ENCODE measurements at regions not wholly inside any gene's neighbourhood (a gene's known extent, or its start where the extent isn't known, plus 50 kb on each side); places are given as distances from the start of the nearest gene placed in this dataset.
A peak's percentile ranks its signal among the peaks of the same experiment; 100 is the strongest.

DNA sequence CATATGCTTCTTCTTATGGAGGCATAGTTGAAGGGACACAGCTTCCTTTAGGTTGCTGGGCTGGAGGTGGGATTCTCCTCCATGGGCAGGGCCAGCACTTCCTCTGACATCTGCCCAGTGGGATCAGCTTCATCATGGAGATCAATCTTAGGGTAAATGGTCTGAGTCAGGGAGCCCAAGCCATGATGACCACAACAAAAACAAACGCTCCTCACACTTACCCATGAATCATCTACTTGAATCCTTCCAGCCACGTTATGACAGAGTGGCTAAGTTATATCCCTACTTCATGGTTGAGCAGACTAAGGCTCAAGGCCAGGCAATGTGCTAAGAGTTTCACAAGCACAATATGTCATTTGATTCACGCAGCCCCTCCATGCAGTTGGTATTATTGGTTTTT, 87.2 kb upstream of the NMNAT3 start:
- FAIRE-seq (no peak), DNase-seq (ENCODE audit: insufficient read length, low spot score) (no peak)
- no peak for TF ChIP-seq POLR2A (IDR thresholded peaks at IDR 0.05; ENCODE audit: low read depth, low read length)

DNA sequence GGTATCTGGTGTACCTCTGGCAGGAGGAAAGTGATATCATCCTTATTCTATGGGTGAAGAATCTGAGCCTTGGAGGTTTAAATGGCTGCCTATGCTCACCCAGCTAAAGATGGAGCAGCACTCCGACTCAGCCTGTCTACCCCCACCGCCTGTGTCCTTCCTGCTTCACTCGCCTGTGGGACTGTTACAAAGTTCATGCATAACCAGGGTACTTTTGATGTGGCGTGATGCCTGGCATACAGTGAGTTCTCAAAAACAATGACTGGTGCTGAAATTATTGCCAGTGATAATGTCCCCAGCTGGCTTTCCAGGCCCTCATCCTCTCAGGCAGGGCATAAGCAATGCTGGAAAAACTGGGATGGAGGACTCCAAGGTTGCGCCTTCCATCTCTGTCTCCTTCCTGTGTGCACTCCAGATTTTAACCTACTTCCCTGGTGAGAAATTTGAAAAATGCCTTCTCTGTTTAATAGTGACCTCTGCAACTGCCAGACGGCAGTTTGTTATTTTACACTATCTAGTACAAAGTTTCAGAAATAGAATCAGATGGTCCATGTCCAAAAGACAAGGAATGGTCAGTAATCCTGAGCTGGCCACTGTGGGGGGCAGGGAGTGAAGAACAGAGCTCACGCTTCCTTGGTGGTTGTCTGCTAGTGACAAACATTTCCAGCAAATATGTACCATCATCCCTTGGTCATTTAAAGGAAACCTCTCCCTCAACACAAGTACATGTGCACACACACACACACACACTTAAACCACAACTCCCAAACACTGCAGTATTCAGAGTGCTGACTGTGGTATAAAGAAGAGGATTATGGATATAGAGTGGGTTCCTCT, 86.5 kb upstream of the NMNAT3 start:
- no peak for FAIRE-seq
- no peak for TF ChIP-seq POLR2A (IDR thresholded peaks at IDR 0.05; ENCODE audit: low read depth, low read length)
- DNase-seq (ENCODE audit: insufficient read length, low spot score) = no peak

- DNase-seq (ENCODE audit: insufficient read length, low spot score) = no peak
- no peak for TF ChIP-seq POLR2A (IDR thresholded peaks at IDR 0.05; ENCODE audit: low read depth, low read length)
- FAIRE-seq = no peak
These were observed 84.5 kb upstream of the NMNAT3 start for GRCh38 chr3:139762302-139762701.

DNA sequence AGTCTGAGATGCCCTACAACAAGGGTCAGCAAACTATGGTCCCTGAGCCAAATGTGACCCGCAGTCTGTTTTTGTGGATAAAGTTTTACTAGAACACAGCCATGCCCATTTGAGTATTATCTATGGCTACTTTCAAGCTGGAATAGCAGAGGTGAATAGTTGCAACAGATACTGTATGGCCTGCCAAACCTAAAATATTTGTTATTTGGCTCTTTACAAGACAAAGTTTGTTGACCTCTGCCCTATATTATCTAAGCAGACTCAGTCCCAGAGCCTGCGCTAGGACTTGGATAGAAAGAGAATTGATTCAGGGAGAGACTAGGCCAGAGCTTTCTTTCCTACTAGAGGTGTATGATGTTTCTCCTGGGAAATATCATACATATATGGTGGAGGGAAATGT, 81.7 kb upstream of the NMNAT3 start:
- DNase-seq (ENCODE audit: insufficient read length, low spot score) (no peak), FAIRE-seq (no peak)
- no peak for TF ChIP-seq POLR2A (IDR thresholded peaks at IDR 0.05; ENCODE audit: low read depth, low read length)

- no peak for FAIRE-seq
- no peak for DNase-seq (ENCODE audit: insufficient read length, low spot score)
- no peak for TF ChIP-seq POLR2A (IDR thresholded peaks at IDR 0.05; ENCODE audit: low read depth, low read length)
These were observed 81.0 kb upstream of the NMNAT3 start for GRCh38 chr3:139758654-139759291.

DNA sequence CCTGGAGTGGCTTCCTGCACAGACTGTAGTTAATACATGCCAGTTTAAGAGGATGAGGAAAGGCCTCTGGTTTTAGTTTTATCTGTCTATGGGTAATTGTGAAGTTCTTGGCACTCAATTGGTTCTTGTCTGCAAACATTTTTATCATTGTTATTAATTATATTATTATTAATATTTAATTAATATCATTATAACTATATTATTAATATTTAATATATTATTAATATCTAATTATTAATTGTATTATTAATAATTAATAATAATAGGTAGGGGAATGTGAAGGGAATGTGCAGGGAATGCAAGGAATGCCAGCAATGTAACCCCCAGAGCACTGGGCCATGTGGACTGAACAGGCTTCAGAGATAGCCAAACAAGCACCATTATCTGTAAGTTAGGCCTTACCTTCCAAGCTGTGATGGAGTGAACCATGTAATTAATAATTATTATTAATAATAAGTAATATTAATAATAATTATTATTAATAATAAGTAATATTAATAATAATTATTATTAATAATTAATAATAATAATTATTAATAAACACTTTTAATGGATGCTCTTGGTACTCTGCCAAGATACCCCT, 79.8 kb upstream of the NMNAT3 start:
- DNase-seq (ENCODE audit: insufficient read length, low spot score) = no peak
- TF ChIP-seq POLR2A (IDR thresholded peaks at IDR 0.05; ENCODE audit: low read depth, low read length) = no peak
- no peak for FAIRE-seq

DNA sequence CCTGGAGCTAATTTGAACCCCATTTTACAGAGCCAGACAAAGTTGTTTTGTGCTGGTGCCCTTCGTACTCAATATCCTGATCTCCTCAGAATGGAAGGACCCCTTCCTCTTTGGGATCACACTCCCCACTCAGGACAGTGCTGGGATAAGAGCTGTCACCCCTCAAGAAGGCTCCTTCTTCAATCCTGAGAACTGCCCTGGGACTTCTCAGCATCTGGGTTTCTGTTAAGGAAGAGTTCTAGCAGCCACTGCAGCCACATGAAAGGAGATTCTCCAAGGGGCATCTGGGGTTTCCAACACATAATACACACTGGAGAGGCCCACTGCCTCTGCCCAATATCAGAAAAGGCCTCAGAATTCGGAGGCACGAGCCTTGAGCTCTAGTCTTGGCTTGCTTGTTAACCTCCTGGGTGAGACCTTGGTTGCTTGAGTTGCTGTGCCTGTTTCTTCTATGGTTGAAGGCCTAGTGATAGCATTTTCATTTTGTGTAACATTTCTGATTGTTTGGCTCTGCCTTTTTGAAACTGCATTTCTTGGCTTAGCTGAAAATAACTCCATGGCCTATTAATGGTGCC, 78.8 kb upstream of the NMNAT3 start:
- DNase-seq (ENCODE audit: insufficient read length, low spot score) = no peak
- TF ChIP-seq POLR2A (IDR thresholded peaks at IDR 0.05; ENCODE audit: low read depth, low read length) = no peak
- no peak for FAIRE-seq

DNA sequence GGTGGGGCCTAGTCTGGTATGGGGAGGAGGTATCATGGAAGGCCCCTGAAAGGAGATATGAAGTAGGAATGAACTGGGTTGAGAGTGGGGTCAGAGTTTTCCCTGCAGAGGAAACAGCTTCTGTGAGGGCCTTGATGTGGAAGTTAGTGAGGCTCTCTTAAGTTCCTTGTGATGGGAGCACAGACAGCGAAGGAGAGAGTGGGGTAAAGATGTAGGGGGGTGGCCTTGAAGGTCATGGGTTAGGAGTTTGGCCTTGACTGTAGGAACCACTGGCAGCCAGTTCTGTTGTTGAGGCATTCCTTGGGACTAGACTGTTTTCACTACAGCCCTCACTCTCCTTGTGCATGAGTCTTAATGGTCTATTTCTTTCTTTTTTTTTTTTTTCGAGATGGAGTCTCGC, 77.8 kb upstream of the NMNAT3 start:
- FAIRE-seq (no peak), DNase-seq (ENCODE audit: insufficient read length, low spot score) (no peak)
- TF ChIP-seq POLR2A (IDR thresholded peaks at IDR 0.05; ENCODE audit: low read depth, low read length) = no peak

DNA sequence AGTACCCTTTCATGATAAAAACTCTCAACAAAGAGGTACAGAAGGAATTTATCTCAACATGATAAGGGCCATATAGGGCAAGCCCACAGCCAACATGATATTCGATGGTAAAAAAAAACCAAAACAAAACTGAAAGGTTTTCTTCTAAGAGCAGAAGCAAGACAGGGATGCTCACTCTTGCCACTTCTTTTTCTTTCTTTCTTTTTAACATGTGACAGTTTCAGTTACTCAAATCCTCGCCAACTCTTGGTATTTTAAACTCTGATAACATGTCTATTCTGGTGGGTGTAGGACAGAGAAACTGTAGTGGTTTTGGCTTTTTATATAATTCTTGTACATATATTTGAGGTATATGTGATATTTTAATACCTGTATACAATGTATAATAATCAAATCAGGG, 74.0 kb upstream of the NMNAT3 start:
- DNase-seq (ENCODE audit: insufficient read length, low spot score) (no peak), FAIRE-seq (no peak)
- no peak for TF ChIP-seq POLR2A (IDR thresholded peaks at IDR 0.05; ENCODE audit: low read depth, low read length)

GRCh38 chr3:139746481-139746880, 68.7 kb upstream of the NMNAT3 start:
- FAIRE-seq (no peak), DNase-seq (ENCODE audit: insufficient read length, low spot score) (no peak)
- no peak for TF ChIP-seq POLR2A (IDR thresholded peaks at IDR 0.05; ENCODE audit: low read depth, low read length)

DNA sequence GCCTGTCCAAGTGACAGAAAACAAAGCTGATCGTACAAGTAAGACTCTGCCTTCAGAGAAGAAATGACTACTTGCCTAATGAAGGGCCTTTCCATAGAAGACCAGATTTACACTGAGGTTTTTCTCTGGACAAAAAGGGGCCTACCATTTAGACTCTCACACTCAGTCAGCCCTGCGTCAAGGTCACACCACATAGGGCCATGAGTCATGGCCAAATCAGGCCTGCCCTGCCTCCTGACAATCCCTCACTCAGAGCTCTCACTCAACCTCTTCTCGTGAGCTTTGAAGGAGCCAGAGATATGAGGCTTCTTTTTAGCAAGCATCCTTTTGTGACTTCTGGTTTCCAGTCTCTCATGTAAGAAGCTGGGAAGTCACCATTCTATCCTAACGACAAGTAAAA, 68.1 kb upstream of the NMNAT3 start:
- no peak for DNase-seq (ENCODE audit: insufficient read length, low spot score)
- no peak for TF ChIP-seq POLR2A (IDR thresholded peaks at IDR 0.05; ENCODE audit: low read depth, low read length)
- FAIRE-seq = peak; percentile 53

DNA sequence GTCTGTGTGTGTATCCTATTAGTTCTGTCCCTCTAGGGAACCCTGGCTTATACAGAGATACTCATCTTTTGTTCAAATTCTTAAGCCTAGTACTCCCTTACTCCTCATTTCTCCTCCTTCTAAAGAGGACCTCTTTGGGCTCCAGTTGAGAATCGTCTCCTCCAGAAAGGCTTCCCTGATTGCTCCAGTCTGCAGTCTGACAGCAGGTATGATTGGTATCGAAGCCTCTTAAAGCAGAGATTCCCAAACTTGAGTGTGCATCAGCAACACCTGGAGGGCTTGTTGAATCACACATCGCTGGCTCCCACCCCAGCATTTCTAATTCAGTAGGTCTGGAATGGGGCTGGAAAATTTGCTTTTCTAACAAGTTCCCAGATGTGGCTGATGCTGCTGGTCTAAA, 60.9 kb upstream of the NMNAT3 start:
- no peak for TF ChIP-seq POLR2A (IDR thresholded peaks at IDR 0.05; ENCODE audit: low read depth, low read length)
- FAIRE-seq (no peak), DNase-seq (ENCODE audit: insufficient read length, low spot score) (no peak)

DNA sequence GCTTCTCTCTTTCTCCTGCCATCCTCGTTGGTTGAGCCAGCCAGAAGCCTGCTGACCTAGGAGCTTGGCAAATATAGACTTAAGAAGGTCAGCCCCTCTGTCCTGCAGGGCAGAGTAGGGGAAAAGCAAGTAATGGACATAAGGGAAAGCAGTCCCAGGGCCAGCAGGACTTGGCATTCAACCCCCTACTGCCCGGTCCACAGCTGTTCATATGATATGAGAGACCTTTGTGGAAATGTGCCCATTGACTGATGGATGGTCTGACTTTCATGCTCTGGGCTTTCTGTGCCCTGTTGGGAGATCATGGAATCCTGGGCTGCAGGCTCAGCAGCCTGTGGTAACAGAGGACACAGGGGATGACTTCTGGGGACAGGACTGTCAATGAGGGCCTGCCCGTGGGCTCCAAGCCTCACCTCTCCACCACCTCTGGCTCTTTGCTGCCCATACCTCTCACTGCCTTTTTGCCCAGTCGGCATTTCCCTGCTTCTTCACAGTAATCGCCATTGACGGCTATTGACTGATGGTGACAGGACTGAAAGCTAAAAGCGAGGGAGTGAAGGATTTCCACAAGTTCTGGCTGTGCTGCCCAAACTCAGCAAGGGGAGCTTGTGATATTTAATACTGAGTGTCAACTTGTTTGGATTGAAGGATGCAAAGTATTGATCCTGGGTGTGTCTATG, 60.0 kb upstream of the NMNAT3 start:
- DNase-seq (ENCODE audit: insufficient read length, low spot score) = no peak
- FAIRE-seq = no peak
- TF ChIP-seq POLR2A (IDR thresholded peaks at IDR 0.05; ENCODE audit: low read depth, low read length) = no peak

- no peak for FAIRE-seq
- no peak for DNase-seq (ENCODE audit: insufficient read length, low spot score)
These were observed 57.4 kb upstream of the NMNAT3 start for GRCh38 chr3:139735191-139735590.

More at GRCh38 chr3:139735191-139735590, 57.4 kb upstream of the NMNAT3 start:
- no peak for TF ChIP-seq POLR2A (IDR thresholded peaks at IDR 0.05; ENCODE audit: low read depth, low read length)

All from H54 (cell line).